SH-SY5Y (cell line): ENCODE measurements at regions not wholly inside any gene's neighbourhood (a gene's known extent, or its start where the extent isn't known, plus 50 kb on each side); places are given as distances from the start of the nearest gene placed in this dataset.

ENCODE experiments used
- GATA2 ChIP-seq: IDR thresholded peaks from 2 replicates; pipeline ENCODE4 v1.6.1; 2011; ENCODE audit warnings: mild to moderate bottlenecking, low read depth, low read length
- GATA3 ChIP-seq: IDR thresholded peaks from 2 replicates; pipeline ENCODE4 v1.6.1; 2011; ENCODE audit warnings: low read depth, mild to moderate bottlenecking, low read length, moderate library complexity

GRCh38 chr6:120875900-120876299, 458.4 kb downstream of the TBC1D32 start:
- TF ChIP-seq GATA2: no peak
- no peak for TF ChIP-seq GATA3

- no peak for TF ChIP-seq GATA3
- no peak for TF ChIP-seq GATA2
Measured at GRCh38 chr6:120874422-120874821, 459.9 kb downstream of the TBC1D32 start.

GRCh38 chr6:120873125-120873865, 461.0 kb downstream of the TBC1D32 start:
- TF ChIP-seq GATA3 (no peak), GATA2 (no peak)

- TF ChIP-seq GATA2 (no peak), GATA3 (no peak)
Measured at GRCh38 chr6:120872262-120872578, 462.1 kb downstream of the TBC1D32 start.

- TF ChIP-seq GATA3: no peak
- no peak for TF ChIP-seq GATA2
Measured at GRCh38 chr6:120871416-120872261, 462.6 kb downstream of the TBC1D32 start.

GRCh38 chr6:120869397-120869796, 464.9 kb downstream of the TBC1D32 start:
- TF ChIP-seq GATA3 (no peak), GATA2 (no peak)

- TF ChIP-seq GATA2 (no peak), GATA3 (no peak)
Measured at GRCh38 chr6:120857422-120857821, 476.9 kb downstream of the TBC1D32 start.

- TF ChIP-seq GATA3: no peak
- TF ChIP-seq GATA2: no peak
Measured at GRCh38 chr6:120854583-120854982, 479.7 kb downstream of the TBC1D32 start.

GRCh38 chr6:120853489-120853888, 480.8 kb downstream of the TBC1D32 start:
- TF ChIP-seq GATA2 (no peak), GATA3 (no peak)

GRCh38 chr6:120852293-120852849, 481.9 kb downstream of the TBC1D32 start:
- TF ChIP-seq GATA2 (no peak), GATA3 (no peak)

- TF ChIP-seq GATA2: no peak
Measured at GRCh38 chr6:120826253-120826652, 508.0 kb downstream of the TBC1D32 start.

- TF ChIP-seq GATA3 (no peak), GATA2 (no peak)
Measured at GRCh38 chr6:120816794-120817193, 517.5 kb downstream of the TBC1D32 start.

- TF ChIP-seq GATA2 (no peak), GATA3 (no peak)
Measured at GRCh38 chr6:120805276-120805675, 529.0 kb downstream of the TBC1D32 start.

- no peak for TF ChIP-seq GATA2
- TF ChIP-seq GATA3: no peak
Measured at GRCh38 chr6:120804612-120805011, 529.7 kb downstream of the TBC1D32 start.

GRCh38 chr6:120786682-120787081, 547.6 kb downstream of the TBC1D32 start:
- TF ChIP-seq GATA3: no peak
- TF ChIP-seq GATA2: no peak
